Astrocyte of the spinal cord (primary cell): ENCODE measurements at regions not wholly inside any gene's neighbourhood (a gene's known extent, or its start where the extent isn't known, plus 50 kb on each side); places are given as distances from the start of the nearest gene placed in this dataset.
A peak's percentile ranks its signal among the peaks of the same experiment; 100 is the strongest.

Experiments
- DNase-seq: peaks from one replicate; pipeline ENCODE4 v3.0.0; 2011; ENCODE audit warnings: low read depth, low spot score
- H3K4me3 ChIP-seq: 2 replicates; pipeline ENCODE4 v1.5.1; 2011; ENCODE audit warnings: low read depth, mild to moderate bottlenecking, low read length, moderate library complexity
- in situ Hi-C: cut with HindIII; loops from 2 replicates; pipeline ENCODE4 v1.10.0; 2017; ENCODE audit warnings: low sequenced_read_pairs
- TF ChIP-seq, protein P1 (sequence below): IDR thresholded peaks from 2 replicates; pipeline ENCODE4 v1.5.1; 2012; ENCODE audit warnings: low read depth, mild to moderate bottlenecking, low read length, inconsistent platforms

DNA sequence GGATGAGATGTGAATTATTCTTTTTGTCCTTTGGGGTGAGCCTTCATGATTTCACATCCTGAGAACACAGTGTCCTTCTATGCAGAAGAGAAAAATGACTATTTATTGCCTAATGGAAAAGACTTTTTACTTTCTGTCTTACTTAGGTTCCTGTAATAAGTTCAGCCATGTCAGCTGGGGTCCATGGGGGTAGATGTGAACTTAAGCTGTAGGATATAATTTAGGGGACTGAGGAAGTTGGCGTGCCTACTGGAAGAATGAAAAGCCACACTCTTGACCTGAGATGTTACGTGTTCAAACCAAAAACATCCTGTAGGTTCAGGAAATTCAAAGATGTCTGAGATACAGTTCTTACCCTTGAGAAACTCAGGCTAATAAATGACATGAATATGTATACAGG, 660.5 kb downstream of the TOX3 start:
- no peak for DNase-seq
- in situ Hi-C loops: no loop called here
- H3K4me3 ChIP-seq: no peak overlapping the region
- TF ChIP-seq, protein P1, sequence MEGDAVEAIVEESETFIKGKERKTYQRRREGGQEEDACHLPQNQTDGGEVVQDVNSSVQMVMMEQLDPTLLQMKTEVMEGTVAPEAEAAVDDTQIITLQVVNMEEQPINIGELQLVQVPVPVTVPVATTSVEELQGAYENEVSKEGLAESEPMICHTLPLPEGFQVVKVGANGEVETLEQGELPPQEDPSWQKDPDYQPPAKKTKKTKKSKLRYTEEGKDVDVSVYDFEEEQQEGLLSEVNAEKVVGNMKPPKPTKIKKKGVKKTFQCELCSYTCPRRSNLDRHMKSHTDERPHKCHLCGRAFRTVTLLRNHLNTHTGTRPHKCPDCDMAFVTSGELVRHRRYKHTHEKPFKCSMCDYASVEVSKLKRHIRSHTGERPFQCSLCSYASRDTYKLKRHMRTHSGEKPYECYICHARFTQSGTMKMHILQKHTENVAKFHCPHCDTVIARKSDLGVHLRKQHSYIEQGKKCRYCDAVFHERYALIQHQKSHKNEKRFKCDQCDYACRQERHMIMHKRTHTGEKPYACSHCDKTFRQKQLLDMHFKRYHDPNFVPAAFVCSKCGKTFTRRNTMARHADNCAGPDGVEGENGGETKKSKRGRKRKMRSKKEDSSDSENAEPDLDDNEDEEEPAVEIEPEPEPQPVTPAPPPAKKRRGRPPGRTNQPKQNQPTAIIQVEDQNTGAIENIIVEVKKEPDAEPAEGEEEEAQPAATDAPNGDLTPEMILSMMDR: no peak

DNA sequence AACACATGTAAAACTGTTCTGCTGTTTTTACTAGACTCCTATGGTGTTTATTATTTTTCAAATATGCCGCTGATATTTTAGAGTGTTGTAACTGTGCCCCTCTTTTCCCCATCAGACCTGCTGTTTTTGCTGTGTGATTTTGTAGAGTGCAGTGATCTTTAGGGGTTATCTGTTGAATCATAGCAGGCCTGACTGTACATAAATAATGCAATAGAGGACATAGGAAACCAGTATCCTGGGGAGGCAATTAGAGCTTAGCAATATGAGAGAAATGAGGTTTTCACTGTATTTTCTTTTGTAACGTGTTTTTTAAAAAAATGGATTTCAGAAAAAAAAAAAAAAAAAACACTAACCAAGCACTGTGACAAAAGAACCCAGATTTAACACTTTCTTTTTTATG, 662.2 kb downstream of the TOX3 start:
- in situ Hi-C loops: no loop called here
- TF ChIP-seq, protein P1: no peak
- DNase-seq: no peak
- H3K4me3 ChIP-seq: no peak overlapping the region

DNA sequence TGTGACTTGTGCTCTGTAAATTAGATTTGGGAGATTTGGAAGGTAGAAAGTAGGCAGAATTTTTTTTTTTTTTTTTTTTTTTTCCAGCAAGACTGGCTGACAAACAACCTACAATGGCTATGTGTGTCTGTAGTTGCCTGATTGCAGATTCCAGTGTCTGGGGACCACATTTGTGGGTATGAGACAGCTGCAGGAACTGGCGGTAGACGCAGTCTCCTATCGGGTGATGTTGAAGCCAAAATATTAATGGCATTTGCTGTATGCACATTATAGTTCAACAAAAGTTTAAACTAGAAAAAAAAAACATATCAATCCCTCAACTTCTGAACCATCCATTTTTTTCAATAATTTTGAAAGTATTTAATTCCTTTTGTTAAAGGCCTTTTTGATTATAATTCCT, 665.2 kb downstream of the TOX3 start:
- in situ Hi-C loops: no loop called here
- no peak overlapping the region for H3K4me3 ChIP-seq
- peak; percentile 33 for DNase-seq
- TF ChIP-seq, protein P1: no peak

DNA sequence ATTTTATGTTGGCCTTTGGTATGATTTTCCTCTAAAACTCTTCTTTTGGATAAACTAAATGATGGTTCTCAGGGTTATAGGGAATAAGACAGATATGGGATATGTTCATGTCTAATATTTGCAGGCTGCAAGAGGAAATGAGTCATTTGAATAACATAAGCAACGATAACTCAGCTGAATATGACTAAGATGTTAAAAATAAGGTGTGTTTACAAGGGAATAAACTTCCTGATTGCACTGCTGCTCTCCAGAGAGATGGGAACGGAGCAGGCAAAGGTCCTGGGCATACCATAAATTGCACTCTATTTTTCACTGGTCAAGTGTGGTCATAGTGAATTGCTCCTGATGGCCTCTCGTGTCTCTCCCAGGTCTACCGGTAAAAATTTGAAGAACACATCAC, 666.2 kb downstream of the TOX3 start:
- DNase-seq: peak; percentile 75
- in situ Hi-C loops: no loop called here

DNA sequence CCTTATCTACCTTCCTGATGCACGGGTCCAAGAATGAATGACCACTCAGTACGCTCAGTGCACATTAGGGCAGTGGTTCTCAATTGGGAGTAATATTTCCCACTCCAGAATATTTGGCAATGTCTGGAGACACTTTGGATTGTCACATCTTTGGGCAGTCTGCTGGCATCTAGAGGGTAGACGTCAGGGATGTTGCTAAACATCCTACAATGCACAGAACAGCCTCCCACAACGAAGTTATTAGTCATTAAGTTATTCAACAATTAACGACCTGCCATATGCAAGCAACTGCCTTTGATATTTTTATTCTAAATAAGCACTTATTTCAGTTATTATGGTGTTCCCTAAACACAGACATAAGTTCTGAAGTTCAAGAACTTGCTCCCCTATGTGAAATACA, 669.3 kb downstream of the TOX3 start:
- TF ChIP-seq, protein P1: no peak
- H3K4me3 ChIP-seq: no peak overlapping the region
- in situ Hi-C loops: no loop called here
- DNase-seq: no peak

More for the DNA sequence above, 666.2 kb downstream of the TOX3 start:
- no peak overlapping the region for H3K4me3 ChIP-seq
- TF ChIP-seq, protein P1: no peak

DNA sequence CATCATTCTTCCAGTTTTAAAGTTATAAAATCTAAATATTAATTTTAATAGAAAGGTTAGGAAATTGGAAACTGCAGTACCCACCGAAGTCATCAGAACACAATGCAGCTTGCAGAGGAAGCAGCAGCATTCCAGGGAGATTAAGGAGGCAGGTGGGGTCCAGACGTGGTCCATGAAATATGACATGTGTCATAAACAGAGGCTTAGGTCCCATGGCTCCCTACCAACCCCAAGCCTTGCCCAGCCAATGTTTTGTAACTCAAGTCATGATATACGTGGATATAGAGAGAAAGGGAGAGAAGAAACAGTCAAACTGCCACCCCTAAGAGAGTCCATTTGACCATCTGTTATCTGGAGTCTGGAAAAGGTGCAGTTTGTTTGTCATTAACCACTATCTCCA, 670.0 kb downstream of the TOX3 start:
- in situ Hi-C loops: no loop called here
- no peak for DNase-seq
- H3K4me3 ChIP-seq: no peak overlapping the region
- TF ChIP-seq, protein P1: no peak

DNA sequence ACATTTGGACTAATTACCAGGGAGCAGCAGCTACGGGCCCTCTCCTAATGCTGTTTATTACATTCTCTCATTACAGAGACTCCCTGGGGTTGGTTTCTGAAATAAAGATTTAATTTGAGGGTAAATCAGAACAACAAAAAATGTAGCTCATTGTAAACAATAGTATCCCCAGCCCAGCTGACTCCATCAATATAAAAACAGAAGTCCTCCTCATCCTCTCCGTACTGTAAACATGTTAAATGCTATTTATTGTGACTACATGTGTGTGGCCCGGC, 670.4 kb downstream of the TOX3 start:
- no peak overlapping the region for H3K4me3 ChIP-seq
- TF ChIP-seq, protein P1: no peak
- DNase-seq: no peak
- in situ Hi-C loops: no loop called here
